PFSK-1 (cell line): ENCODE measurements at regions not wholly inside any gene's neighbourhood (a gene's known extent, or its start where the extent isn't known, plus 50 kb on each side); places are given as distances from the start of the nearest gene placed in this dataset.

ENCODE experiments used
- POLR2AphosphoS5 ChIP-seq: IDR thresholded peaks from 2 replicates; pipeline ENCODE4 v1.6.1; 2012; ENCODE audit warnings: low read depth, mild to moderate bottlenecking, control low read depth, low read length, moderate library complexity
- REST ChIP-seq, 2 experiments: IDR thresholded peaks; 2 replicates each; pipeline versions ENCODE4 v1.6.1 to v1.8.0; 2011 to 2012; ENCODE audit warnings: low read depth in 2 of 2, low read length in 2 of 2, control low read depth in 1 of 2, inconsistent platforms in 1 of 2, mild to moderate bottlenecking in 1 of 2, moderate library complexity in 1 of 2; ENCODE audit not compliant: insufficient read depth in 1 of 2
- TAF1 ChIP-seq: IDR thresholded peaks from 2 replicates; pipeline ENCODE4 v1.6.1; 2012; ENCODE audit warnings: low read length, control low read depth, borderline replicate concordance; ENCODE audit not compliant: insufficient read depth

- TF ChIP-seq TAF1: no peak
- no peak for TF ChIP-seq POLR2AphosphoS5
- no peak for TF ChIP-seq REST (IDR thresholded peaks at IDR 0.05; ENCODE audit: insufficient read depth in 1 of 2, low read depth in 2 of 2, low read length in 2 of 2)
Observed at GRCh38 chr2:11040992-11041391, 114.3 kb upstream of the SLC66A3 start.
